ENCODE measurements at regions not wholly inside any gene's neighbourhood (a gene's known extent, or its start where the extent isn't known, plus 50 kb on each side); places are given as distances from the start of the nearest gene placed in this dataset.

GRCh38 chr6:134703206-134703605 is 246.7 kb downstream of the ALDH8A1 start:
- Histone ChIP-seq H3K27me3 (ENCODE audit: insufficient read depth, poor library complexity, severe bottlenecking) (peaks cover 11% of the 10 kb centered on the region), H3K4me3 (replicated peaks; ENCODE audit: insufficient read depth, low read length) (no peak overlapping the region), H3K27ac (replicated peaks) (no peak overlapping the region)
- TF ChIP-seq SPI1 (IDR thresholded peaks at IDR 0.05; ENCODE audit: borderline replicate concordance, low read depth) (no peak), POLR2AphosphoS5 (IDR thresholded peaks at IDR 0.05; ENCODE audit: low read depth) (no peak), GABPA (IDR thresholded peaks at IDR 0.05; ENCODE audit: low read depth) (no peak)
- TF ChIP-seq, protein P1, sequence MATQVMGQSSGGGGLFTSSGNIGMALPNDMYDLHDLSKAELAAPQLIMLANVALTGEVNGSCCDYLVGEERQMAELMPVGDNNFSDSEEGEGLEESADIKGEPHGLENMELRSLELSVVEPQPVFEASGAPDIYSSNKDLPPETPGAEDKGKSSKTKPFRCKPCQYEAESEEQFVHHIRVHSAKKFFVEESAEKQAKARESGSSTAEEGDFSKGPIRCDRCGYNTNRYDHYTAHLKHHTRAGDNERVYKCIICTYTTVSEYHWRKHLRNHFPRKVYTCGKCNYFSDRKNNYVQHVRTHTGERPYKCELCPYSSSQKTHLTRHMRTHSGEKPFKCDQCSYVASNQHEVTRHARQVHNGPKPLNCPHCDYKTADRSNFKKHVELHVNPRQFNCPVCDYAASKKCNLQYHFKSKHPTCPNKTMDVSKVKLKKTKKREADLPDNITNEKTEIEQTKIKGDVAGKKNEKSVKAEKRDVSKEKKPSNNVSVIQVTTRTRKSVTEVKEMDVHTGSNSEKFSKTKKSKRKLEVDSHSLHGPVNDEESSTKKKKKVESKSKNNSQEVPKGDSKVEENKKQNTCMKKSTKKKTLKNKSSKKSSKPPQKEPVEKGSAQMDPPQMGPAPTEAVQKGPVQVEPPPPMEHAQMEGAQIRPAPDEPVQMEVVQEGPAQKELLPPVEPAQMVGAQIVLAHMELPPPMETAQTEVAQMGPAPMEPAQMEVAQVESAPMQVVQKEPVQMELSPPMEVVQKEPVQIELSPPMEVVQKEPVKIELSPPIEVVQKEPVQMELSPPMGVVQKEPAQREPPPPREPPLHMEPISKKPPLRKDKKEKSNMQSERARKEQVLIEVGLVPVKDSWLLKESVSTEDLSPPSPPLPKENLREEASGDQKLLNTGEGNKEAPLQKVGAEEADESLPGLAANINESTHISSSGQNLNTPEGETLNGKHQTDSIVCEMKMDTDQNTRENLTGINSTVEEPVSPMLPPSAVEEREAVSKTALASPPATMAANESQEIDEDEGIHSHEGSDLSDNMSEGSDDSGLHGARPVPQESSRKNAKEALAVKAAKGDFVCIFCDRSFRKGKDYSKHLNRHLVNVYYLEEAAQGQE (IDR thresholded peaks at IDR 0.05; ENCODE audit: insufficient replicate concordance, low read depth): no peak
- TF ChIP-seq, protein P2, sequence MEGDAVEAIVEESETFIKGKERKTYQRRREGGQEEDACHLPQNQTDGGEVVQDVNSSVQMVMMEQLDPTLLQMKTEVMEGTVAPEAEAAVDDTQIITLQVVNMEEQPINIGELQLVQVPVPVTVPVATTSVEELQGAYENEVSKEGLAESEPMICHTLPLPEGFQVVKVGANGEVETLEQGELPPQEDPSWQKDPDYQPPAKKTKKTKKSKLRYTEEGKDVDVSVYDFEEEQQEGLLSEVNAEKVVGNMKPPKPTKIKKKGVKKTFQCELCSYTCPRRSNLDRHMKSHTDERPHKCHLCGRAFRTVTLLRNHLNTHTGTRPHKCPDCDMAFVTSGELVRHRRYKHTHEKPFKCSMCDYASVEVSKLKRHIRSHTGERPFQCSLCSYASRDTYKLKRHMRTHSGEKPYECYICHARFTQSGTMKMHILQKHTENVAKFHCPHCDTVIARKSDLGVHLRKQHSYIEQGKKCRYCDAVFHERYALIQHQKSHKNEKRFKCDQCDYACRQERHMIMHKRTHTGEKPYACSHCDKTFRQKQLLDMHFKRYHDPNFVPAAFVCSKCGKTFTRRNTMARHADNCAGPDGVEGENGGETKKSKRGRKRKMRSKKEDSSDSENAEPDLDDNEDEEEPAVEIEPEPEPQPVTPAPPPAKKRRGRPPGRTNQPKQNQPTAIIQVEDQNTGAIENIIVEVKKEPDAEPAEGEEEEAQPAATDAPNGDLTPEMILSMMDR (IDR thresholded peaks at IDR 0.05; ENCODE audit: insufficient read depth, low read length): no peak
- DNase-seq (ENCODE audit: low read depth in 1 of 2, low spot score in 1 of 2): no peak

DNA sequence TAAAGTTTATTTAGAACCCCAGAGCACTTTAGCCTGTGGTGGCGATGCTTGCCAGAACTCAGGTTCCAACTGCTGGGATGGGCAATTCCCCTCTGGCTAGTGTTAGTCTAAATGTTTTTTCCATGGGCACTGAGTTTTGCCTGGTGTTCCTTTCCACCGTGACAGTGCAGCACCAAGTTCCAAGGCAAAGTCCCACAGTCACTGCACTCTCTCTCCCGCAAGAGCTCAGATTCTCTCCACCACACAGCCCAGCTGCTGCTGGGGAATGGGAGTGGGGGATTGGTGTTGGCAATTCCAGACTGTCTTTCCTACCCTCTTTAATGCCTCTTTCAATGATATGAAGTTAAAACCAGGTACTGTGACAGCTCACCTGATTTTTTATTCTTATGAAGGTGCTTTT is 247.6 kb downstream of the ALDH8A1 start:
- Histone ChIP-seq H3K4me3 (replicated peaks; ENCODE audit: insufficient read depth, low read length) (no peak overlapping the region), H3K27ac (replicated peaks) (no peak overlapping the region), H3K27me3 (ENCODE audit: insufficient read depth, poor library complexity, severe bottlenecking) (peaks cover 5% of the 10 kb centered on the region)
- DNase-seq (ENCODE audit: low read depth in 1 of 2, low spot score in 1 of 2): no peak
- TF ChIP-seq SPI1 (IDR thresholded peaks at IDR 0.05; ENCODE audit: borderline replicate concordance, low read depth) (no peak), GABPA (IDR thresholded peaks at IDR 0.05; ENCODE audit: low read depth) (no peak), POLR2AphosphoS5 (IDR thresholded peaks at IDR 0.05; ENCODE audit: low read depth) (no peak)
- TF ChIP-seq, protein P2 (IDR thresholded peaks at IDR 0.05; ENCODE audit: insufficient read depth, low read length): no peak
- TF ChIP-seq, protein P1 (IDR thresholded peaks at IDR 0.05; ENCODE audit: insufficient replicate concordance, low read depth): no peak

- no peak for DNase-seq (ENCODE audit: low read depth in 1 of 2, low spot score in 1 of 2)
- Histone ChIP-seq H3K27ac (replicated peaks) (no peak overlapping the region), H3K4me3 (replicated peaks; ENCODE audit: insufficient read depth, low read length) (no peak overlapping the region), H3K27me3 (ENCODE audit: insufficient read depth, poor library complexity, severe bottlenecking) (no peaks in the 10 kb centered on the region)
- TF ChIP-seq, protein P2 (IDR thresholded peaks at IDR 0.05; ENCODE audit: insufficient read depth, low read length): no peak
- TF ChIP-seq, protein P1 (IDR thresholded peaks at IDR 0.05; ENCODE audit: insufficient replicate concordance, low read depth): no peak
- TF ChIP-seq GABPA (IDR thresholded peaks at IDR 0.05; ENCODE audit: low read depth): no peak
- TF ChIP-seq POLR2AphosphoS5 (IDR thresholded peaks at IDR 0.05; ENCODE audit: low read depth): no peak
- no peak for TF ChIP-seq SPI1 (IDR thresholded peaks at IDR 0.05; ENCODE audit: borderline replicate concordance, low read depth)
Measured at GRCh38 chr6:134701301-134701700, 248.6 kb downstream of the ALDH8A1 start.

Data from HL-60 (cell line).